MM.1S (cell line): ENCODE measurements at regions not wholly inside any gene's neighbourhood (a gene's known extent, or its start where the extent isn't known, plus 50 kb on each side); places are given as distances from the start of the nearest gene placed in this dataset.

Experiments
- DNase-seq: peaks from one replicate; pipeline ENCODE4 v3.0.0-alpha.2; 2015
- H2AFZ ChIP-seq: fragments of 300-600 bp; sonication (generic); 2 replicates; pipeline ENCODE4 v1.6.0; 2016; ENCODE audit warnings: antibody characterized with exemption, low read length
- H3F3A ChIP-seq: fragments of 300-600 bp; sonication (generic); 2 replicates; pipeline ENCODE4 v1.6.1; 2016; ENCODE audit warnings: mild to moderate bottlenecking, antibody characterized with exemption, low read length, moderate library complexity, mixed read lengths; ENCODE audit not compliant: insufficient read depth
- H3K27ac ChIP-seq: fragments of 300-600 bp; sonication (generic); 2 replicates; pipeline ENCODE4 v1.5.1; 2016; ENCODE audit warnings: mild to moderate bottlenecking, low read length
- H3K27me3 ChIP-seq: fragments of 300-600 bp; sonication (generic); replicated peaks from 2 replicates; pipeline ENCODE4 v1.6.0; 2016; ENCODE audit warnings: low read length; ENCODE audit not compliant: insufficient read depth
- H3K36me3 ChIP-seq: fragments of 300-600 bp; sonication (generic); replicated peaks from 2 replicates; pipeline ENCODE4 v1.6.1; 2016; ENCODE audit warnings: mild to moderate bottlenecking, low read length, mixed read lengths; ENCODE audit not compliant: insufficient read depth
- H3K4me1 ChIP-seq: fragments of 300-600 bp; sonication (generic); 2 replicates; pipeline ENCODE4 v1.6.1; 2016; ENCODE audit warnings: low read length, mixed read lengths
- H3K4me2 ChIP-seq: fragments of 300-600 bp; sonication (generic); 2 replicates; pipeline ENCODE4 v1.6.0; 2016; ENCODE audit warnings: low read depth, low read length
- H3K4me3 ChIP-seq: fragments of 300-600 bp; sonication (generic); 2 replicates; pipeline ENCODE4 v1.5.1; 2016; ENCODE audit warnings: low read length, mixed read lengths
- H3K79me2 ChIP-seq: fragments of 300-600 bp; sonication (generic); 2 replicates; pipeline ENCODE4 v1.6.1; 2016; ENCODE audit warnings: mixed run types, low read length, mixed read lengths
- H3K9ac ChIP-seq: fragments of 300-600 bp; sonication (generic); 2 replicates; pipeline ENCODE4 v1.6.1; 2016; ENCODE audit warnings: low read length, mixed read lengths
- H3K9me2 ChIP-seq: fragments of 300-600 bp; sonication (generic); replicated peaks from 2 replicates; pipeline ENCODE4 v1.6.1; 2016; ENCODE audit warnings: mild to moderate bottlenecking, low read length, mixed read lengths; ENCODE audit not compliant: insufficient read depth
- H3K9me3 ChIP-seq: fragments of 300-600 bp; sonication (generic); replicated peaks from 2 replicates; pipeline ENCODE4 v1.6.1; 2016; ENCODE audit warnings: mild to moderate bottlenecking, low read length, mixed read lengths; ENCODE audit not compliant: insufficient read depth
- H4K20me1 ChIP-seq: fragments of 300-600 bp; sonication (generic); 2 replicates; pipeline ENCODE4 v1.6.1; 2016; ENCODE audit warnings: mild to moderate bottlenecking, low read length, moderate library complexity, mixed read lengths; ENCODE audit not compliant: insufficient read depth
- CTCF ChIP-seq: fragments of 300-600 bp; sonication (generic); IDR thresholded peaks from 2 replicates; pipeline ENCODE4 v1.5.1; 2016; ENCODE audit warnings: antibody characterized with exemption, low read length, mixed read lengths
- EZH2 ChIP-seq: fragments of 300-600 bp; sonication (generic); optimal IDR thresholded peaks from 2 replicates; pipeline ENCODE3; 2017; ENCODE audit warnings: low read depth, mild to moderate bottlenecking, antibody characterized with exemption, low read length, mixed read lengths
- EZH2phosphoT487 ChIP-seq: fragments of 300-600 bp; sonication (generic); IDR thresholded peaks from 2 replicates; pipeline ENCODE4 v1.6.1; 2018; ENCODE audit warnings: antibody characterized with exemption, low read length

- no peaks in the 10 kb centered on the region for H3K9me2 ChIP-seq
- H3K4me3 ChIP-seq = no peak overlapping the region
- no peaks in the 10 kb centered on the region for H3K27me3 ChIP-seq
- H3K9me3 ChIP-seq = no peaks in the 10 kb centered on the region
- TF ChIP-seq EZH2 (no peak), EZH2phosphoT487 (no peak), CTCF (no peak)
- no peak for DNase-seq
- H3K9ac ChIP-seq = no peak overlapping the region
- H3K4me1 ChIP-seq = no peaks in the 10 kb centered on the region
- H3K79me2 ChIP-seq = no peaks in the 10 kb centered on the region
- H3K36me3 ChIP-seq = no peaks in the 10 kb centered on the region
- H4K20me1 ChIP-seq = no peaks in the 10 kb centered on the region
- no peak overlapping the region for H3K4me2 ChIP-seq
- no peak overlapping the region for H3K27ac ChIP-seq
- no peak overlapping the region for H2AFZ ChIP-seq
- H3F3A ChIP-seq = no peaks in the 10 kb centered on the region
Observed at GRCh38 chr7:46751471-46751870, 830.4 kb upstream of the IGFBP3 start.

- H2AFZ ChIP-seq = no peak overlapping the region
- H3K36me3 ChIP-seq = no peaks in the 10 kb centered on the region
- H3K9ac ChIP-seq = no peak overlapping the region
- H3K79me2 ChIP-seq = no peaks in the 10 kb centered on the region
- no peak for TF ChIP-seq CTCF
- no peak for TF ChIP-seq EZH2
- TF ChIP-seq EZH2phosphoT487 = no peak
- H3K9me3 ChIP-seq = no peaks in the 10 kb centered on the region
- H3K9me2 ChIP-seq = no peaks in the 10 kb centered on the region
- H3K27ac ChIP-seq = no peak overlapping the region
- no peaks in the 10 kb centered on the region for H3K27me3 ChIP-seq
- H3K4me2 ChIP-seq = no peak overlapping the region
- no peak for DNase-seq
- H3F3A ChIP-seq = no peaks in the 10 kb centered on the region
- no peaks in the 10 kb centered on the region for H4K20me1 ChIP-seq
- H3K4me1 ChIP-seq = no peaks in the 10 kb centered on the region
- no peak overlapping the region for H3K4me3 ChIP-seq
Observed at GRCh38 chr7:46750321-46750865, 829.3 kb upstream of the IGFBP3 start.

- Histone ChIP-seq H3K4me2 (no peak overlapping the region), H3K79me2 (no peaks in the 10 kb centered on the region), H3F3A (no peaks in the 10 kb centered on the region), H2AFZ (no peak overlapping the region), H3K27ac (no peak overlapping the region), H3K36me3 (no peaks in the 10 kb centered on the region), H3K9ac (no peak overlapping the region), H3K9me2 (no peaks in the 10 kb centered on the region), H3K4me3 (no peak overlapping the region), H4K20me1 (no peaks in the 10 kb centered on the region), H3K4me1 (no peaks in the 10 kb centered on the region), H3K27me3 (no peaks in the 10 kb centered on the region), H3K9me3 (no peaks in the 10 kb centered on the region)
- no peak for TF ChIP-seq EZH2phosphoT487
- no peak for TF ChIP-seq EZH2
- TF ChIP-seq CTCF = no peak
- no peak for DNase-seq
Observed at GRCh38 chr7:46747869-46748576, 827.0 kb upstream of the IGFBP3 start.
